GM23338 (cell line): ENCODE measurements at regions not wholly inside any gene's neighbourhood (a gene's known extent, or its start where the extent isn't known, plus 50 kb on each side); places are given as distances from the start of the nearest gene placed in this dataset.

Experiments used
- CREB1 ChIP-seq: fragments of 250-450 bp; sonication (Bioruptor Pico); IDR thresholded peaks from 2 replicates; pipeline ENCODE4 v1.5.0; 2020; ENCODE audit warnings: low read depth, mild to moderate bottlenecking, moderate library complexity
- EZH2 ChIP-seq: fragments of 200-600 bp; sonication (generic); IDR thresholded peaks from one replicate; pipeline ENCODE4 v1.8.0; 2017; ENCODE audit warnings: antibody characterized with exemption, mild to moderate bottlenecking, low read depth; ENCODE audit not compliant: unreplicated experiment
- NANOG ChIP-seq: IDR thresholded peaks from 2 replicates; pipeline ENCODE4 v1.6.1; 2016; ENCODE audit warnings: antibody characterized with exemption, borderline replicate concordance
- POLR2AphosphoS5 ChIP-seq: IDR thresholded peaks from 2 replicates; pipeline ENCODE4 v1.6.1; 2016; ENCODE audit warnings: antibody characterized with exemption, low read depth
- STAT1 ChIP-seq: IDR thresholded peaks from one replicate; pipeline ENCODE4 v1.6.1; 2016; ENCODE audit warnings: antibody characterized with exemption; ENCODE audit not compliant: unreplicated experiment
- TF ChIP-seq, protein P1 (sequence below), 2 experiments: fragments of 200-600 bp in 1 of 2; sonication (generic) in 1 of 2; conservative IDR thresholded peaks; 2 replicates each; pipeline versions ENCODE4 v1.5.1 to v1.6.1; 2016 to 2017; ENCODE audit warnings: antibody characterized with exemption in 2 of 2, low read depth in 2 of 2, mild to moderate bottlenecking in 2 of 2, moderate library complexity in 1 of 2

DNA sequence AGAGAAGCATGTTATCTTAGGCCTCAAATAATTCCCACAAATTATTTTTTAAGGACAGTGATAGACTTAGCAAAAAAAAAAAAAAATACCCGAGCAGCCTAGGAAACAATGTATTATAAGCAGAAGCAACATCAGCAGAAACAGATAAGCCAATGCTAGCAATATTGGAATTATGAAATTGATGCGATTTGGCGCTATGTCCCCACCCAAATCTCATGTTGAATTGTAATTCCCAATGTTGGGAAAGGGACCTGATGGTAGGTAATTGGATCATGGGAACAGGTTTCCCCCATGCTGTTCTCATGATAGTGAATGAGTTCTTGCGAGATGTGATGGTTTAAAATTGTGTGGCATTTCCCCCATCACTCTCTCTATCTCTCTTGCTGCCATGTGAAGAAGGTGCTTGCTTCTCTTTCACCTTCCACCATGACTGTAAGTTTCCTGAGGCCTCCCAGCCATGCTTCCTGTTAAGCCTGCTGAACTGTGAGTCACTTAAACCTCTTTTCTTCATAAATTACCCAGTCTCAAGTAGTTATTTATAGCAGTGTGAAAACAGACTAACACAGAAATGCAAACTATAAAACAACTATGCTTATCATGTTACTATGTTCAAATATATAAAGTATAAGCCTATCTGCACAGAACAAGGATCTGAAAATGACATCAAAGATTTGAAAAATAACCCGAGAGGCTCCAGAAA, 75.6 kb upstream of the HIVEP3 start:
- TF ChIP-seq, protein P1, sequence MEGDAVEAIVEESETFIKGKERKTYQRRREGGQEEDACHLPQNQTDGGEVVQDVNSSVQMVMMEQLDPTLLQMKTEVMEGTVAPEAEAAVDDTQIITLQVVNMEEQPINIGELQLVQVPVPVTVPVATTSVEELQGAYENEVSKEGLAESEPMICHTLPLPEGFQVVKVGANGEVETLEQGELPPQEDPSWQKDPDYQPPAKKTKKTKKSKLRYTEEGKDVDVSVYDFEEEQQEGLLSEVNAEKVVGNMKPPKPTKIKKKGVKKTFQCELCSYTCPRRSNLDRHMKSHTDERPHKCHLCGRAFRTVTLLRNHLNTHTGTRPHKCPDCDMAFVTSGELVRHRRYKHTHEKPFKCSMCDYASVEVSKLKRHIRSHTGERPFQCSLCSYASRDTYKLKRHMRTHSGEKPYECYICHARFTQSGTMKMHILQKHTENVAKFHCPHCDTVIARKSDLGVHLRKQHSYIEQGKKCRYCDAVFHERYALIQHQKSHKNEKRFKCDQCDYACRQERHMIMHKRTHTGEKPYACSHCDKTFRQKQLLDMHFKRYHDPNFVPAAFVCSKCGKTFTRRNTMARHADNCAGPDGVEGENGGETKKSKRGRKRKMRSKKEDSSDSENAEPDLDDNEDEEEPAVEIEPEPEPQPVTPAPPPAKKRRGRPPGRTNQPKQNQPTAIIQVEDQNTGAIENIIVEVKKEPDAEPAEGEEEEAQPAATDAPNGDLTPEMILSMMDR (conservative IDR thresholded peaks at IDR 0.05; ENCODE audit: low read depth in 2 of 2), result no peak
- TF ChIP-seq STAT1, result no peak
- TF ChIP-seq CREB1 (CRISPR knock-in tag), result no peak
- no peak for TF ChIP-seq EZH2
- no peak for TF ChIP-seq NANOG
- TF ChIP-seq POLR2AphosphoS5, result no peak
